PFSK-1 (cell line): ENCODE measurements at regions not wholly inside any gene's neighbourhood (a gene's known extent, or its start where the extent isn't known, plus 50 kb on each side); places are given as distances from the start of the nearest gene placed in this dataset.

Source experiments
- FOXP2 ChIP-seq: optimal IDR thresholded peaks from 2 replicates; pipeline ENCODE3; 2011; ENCODE audit warnings: borderline replicate concordance, control low read depth, inconsistent platforms; ENCODE audit not compliant: insufficient read depth; ENCODE audit errors: extremely low read length, extremely low read depth
- POLR2AphosphoS5 ChIP-seq: IDR thresholded peaks from 2 replicates; pipeline ENCODE4 v1.6.1; 2012; ENCODE audit warnings: low read depth, mild to moderate bottlenecking, control low read depth, low read length, moderate library complexity
- SIN3A ChIP-seq: IDR thresholded peaks from 2 replicates; pipeline ENCODE4 v1.6.1; 2012; ENCODE audit warnings: mild to moderate bottlenecking, low read length, moderate library complexity, borderline replicate concordance; ENCODE audit not compliant: insufficient read depth
- TAF1 ChIP-seq: IDR thresholded peaks from 2 replicates; pipeline ENCODE4 v1.6.1; 2012; ENCODE audit warnings: low read length, control low read depth, borderline replicate concordance; ENCODE audit not compliant: insufficient read depth
- TF ChIP-seq, protein P1 (sequence below), 2 experiments: IDR thresholded peaks; 2 replicates each; pipeline versions ENCODE4 v1.6.1 to v1.8.0; 2011 to 2012; ENCODE audit warnings: low read depth in 2 of 2, low read length in 2 of 2, control low read depth in 1 of 2, inconsistent platforms in 1 of 2, mild to moderate bottlenecking in 1 of 2, moderate library complexity in 1 of 2; ENCODE audit not compliant: insufficient read depth in 1 of 2

DNA sequence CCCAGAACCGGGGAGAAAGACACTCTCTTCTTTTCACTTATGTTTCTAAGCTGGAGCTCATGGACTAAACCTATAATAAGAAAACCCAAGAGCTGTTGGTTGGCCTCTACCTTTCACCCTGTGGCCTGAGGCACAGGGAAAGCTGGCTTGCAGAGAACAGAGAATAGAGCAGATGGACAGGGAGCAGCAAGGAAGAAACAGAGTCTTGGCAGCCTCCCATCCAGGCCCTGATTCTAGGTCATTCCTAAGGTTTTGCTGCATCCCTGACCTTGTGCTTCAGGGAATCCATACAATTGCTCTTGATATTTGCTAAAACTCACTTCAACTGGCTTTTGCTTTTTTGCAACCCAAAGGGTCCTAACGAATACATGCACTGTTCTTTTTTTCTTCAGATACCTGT lies 87.8 kb downstream of the SMIM20 start:
- TF ChIP-seq POLR2AphosphoS5 (no peak), SIN3A (no peak), TAF1 (no peak), FOXP2 (no peak)
- TF ChIP-seq, protein P1, sequence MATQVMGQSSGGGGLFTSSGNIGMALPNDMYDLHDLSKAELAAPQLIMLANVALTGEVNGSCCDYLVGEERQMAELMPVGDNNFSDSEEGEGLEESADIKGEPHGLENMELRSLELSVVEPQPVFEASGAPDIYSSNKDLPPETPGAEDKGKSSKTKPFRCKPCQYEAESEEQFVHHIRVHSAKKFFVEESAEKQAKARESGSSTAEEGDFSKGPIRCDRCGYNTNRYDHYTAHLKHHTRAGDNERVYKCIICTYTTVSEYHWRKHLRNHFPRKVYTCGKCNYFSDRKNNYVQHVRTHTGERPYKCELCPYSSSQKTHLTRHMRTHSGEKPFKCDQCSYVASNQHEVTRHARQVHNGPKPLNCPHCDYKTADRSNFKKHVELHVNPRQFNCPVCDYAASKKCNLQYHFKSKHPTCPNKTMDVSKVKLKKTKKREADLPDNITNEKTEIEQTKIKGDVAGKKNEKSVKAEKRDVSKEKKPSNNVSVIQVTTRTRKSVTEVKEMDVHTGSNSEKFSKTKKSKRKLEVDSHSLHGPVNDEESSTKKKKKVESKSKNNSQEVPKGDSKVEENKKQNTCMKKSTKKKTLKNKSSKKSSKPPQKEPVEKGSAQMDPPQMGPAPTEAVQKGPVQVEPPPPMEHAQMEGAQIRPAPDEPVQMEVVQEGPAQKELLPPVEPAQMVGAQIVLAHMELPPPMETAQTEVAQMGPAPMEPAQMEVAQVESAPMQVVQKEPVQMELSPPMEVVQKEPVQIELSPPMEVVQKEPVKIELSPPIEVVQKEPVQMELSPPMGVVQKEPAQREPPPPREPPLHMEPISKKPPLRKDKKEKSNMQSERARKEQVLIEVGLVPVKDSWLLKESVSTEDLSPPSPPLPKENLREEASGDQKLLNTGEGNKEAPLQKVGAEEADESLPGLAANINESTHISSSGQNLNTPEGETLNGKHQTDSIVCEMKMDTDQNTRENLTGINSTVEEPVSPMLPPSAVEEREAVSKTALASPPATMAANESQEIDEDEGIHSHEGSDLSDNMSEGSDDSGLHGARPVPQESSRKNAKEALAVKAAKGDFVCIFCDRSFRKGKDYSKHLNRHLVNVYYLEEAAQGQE (IDR thresholded peaks at IDR 0.05; ENCODE audit: insufficient read depth in 1 of 2, low read depth in 2 of 2, low read length in 2 of 2), result no peak
